ENCODE measurements at regions not wholly inside any gene's neighbourhood (a gene's known extent, or its start where the extent isn't known, plus 50 kb on each side); places are given as distances from the start of the nearest gene placed in this dataset.

DNA sequence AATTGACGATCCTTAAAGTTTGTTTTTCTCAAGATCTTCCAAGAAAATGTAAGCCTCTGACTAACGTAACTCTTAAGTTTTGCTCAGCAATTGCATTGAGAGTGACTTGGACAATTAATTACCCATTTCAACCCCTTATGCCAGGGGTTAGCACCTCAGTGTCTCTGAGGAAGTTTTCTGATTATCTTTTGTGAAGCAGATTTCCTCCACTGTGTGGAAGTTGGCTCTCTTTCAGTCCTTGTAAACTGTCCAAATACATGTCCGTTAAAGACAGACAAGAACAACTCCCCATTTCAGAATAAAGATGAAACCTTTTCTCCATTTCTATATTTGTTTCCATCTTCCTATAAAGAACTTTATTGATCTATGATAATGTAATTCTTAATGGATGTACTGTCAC is 296.4 kb upstream of the FMN2 start:
- TF ChIP-seq, protein P1, sequence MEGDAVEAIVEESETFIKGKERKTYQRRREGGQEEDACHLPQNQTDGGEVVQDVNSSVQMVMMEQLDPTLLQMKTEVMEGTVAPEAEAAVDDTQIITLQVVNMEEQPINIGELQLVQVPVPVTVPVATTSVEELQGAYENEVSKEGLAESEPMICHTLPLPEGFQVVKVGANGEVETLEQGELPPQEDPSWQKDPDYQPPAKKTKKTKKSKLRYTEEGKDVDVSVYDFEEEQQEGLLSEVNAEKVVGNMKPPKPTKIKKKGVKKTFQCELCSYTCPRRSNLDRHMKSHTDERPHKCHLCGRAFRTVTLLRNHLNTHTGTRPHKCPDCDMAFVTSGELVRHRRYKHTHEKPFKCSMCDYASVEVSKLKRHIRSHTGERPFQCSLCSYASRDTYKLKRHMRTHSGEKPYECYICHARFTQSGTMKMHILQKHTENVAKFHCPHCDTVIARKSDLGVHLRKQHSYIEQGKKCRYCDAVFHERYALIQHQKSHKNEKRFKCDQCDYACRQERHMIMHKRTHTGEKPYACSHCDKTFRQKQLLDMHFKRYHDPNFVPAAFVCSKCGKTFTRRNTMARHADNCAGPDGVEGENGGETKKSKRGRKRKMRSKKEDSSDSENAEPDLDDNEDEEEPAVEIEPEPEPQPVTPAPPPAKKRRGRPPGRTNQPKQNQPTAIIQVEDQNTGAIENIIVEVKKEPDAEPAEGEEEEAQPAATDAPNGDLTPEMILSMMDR (conservative IDR thresholded peaks at IDR 0.05), result no peak
- H3K27ac ChIP-seq, result no peak overlapping the region

- TF ChIP-seq, protein P1 (conservative IDR thresholded peaks at IDR 0.05), result no peak
- no peak overlapping the region for H3K27ac ChIP-seq
Measured at GRCh38 chr1:239799617-239800016, 292.1 kb upstream of the FMN2 start.

DNA sequence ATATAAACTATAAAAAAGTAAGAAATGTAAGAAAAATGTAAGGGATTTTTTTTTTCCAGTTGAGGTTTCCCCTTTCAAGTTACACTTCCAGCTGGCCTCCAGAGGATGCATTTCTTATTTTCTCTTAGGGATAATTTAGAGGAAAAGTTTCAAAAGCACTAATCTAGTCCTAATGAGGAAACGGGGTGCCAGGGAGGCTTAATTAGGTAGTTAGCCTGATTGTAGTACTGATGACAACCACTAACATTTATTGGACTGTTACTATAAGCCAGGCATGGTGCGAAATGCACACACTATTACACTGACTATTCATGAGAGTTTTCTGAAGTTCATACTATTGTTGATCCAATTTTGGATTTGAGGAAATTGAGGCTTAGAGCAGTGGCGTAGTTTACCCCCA is 290.8 kb upstream of the FMN2 start:
- TF ChIP-seq, protein P1 (conservative IDR thresholded peaks at IDR 0.05), result no peak
- no peak overlapping the region for H3K27ac ChIP-seq

- TF ChIP-seq, protein P1 (conservative IDR thresholded peaks at IDR 0.05), result peak; percentile 32
- no peak overlapping the region for H3K27ac ChIP-seq
Measured at GRCh38 chr1:239802275-239802674, 289.4 kb upstream of the FMN2 start.

DNA sequence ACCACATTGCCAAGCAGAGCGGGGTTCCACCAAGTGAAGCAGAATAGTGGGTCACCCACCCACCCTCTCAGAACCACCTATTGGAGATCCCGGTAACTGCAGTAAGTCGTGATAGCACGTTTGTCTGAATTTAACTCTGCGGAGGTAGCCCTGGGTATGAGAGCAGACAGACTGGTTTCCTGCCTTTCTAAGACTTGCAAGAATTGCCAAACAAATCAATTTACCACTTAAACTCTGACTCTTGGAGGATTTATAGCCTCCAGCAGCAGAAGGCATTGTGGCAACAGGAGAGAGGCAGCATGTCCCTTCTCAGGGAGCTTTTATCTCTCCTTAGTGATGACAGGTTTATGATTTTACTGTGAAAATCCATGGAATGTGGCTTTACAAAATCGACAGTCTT is 287.9 kb upstream of the FMN2 start:
- no peak overlapping the region for H3K27ac ChIP-seq
- TF ChIP-seq, protein P1 (conservative IDR thresholded peaks at IDR 0.05), result no peak

DNA sequence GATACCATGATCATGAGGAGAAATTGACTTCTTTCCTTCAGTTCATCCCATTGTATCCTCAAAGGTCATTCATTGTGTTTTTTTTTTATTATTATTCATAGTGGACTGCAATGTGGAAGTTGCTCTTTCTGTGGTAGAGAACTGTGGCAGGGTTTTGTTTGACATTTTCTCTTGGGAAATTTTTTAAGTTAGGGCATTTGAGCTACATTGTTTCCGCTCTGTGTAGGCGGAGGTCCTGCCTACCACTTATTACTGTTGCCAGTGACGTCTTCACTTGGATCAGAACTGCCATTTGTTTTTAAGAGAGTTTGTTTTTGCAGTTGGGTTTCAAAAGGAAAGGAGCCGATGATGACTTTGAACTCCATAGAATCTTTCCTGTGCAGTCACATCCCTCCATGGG is 287.4 kb upstream of the FMN2 start:
- TF ChIP-seq, protein P1 (conservative IDR thresholded peaks at IDR 0.05), result no peak
- H3K27ac ChIP-seq, result no peak overlapping the region

DNA sequence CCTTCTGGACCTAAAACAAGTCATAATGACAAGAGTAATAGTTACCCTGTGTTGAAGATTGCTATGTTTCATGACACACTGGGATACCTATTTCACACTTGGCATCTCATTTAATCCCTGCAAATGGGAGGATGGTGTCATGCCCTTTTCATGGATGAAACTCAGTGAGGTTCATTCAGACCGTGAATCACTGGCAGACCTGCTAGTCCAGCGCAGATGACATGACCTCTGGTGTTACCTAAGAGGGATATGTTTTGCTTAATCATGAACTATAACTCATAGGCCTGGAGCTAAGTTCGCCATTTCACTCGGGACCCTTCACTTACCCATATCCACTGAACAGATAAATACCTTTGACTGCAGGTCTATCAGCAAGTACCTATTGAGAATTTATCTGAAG is 286.6 kb upstream of the FMN2 start:
- no peak overlapping the region; the same call in 1 of the 2 replicates for H3K27ac ChIP-seq

More for the DNA sequence above, 286.6 kb upstream of the FMN2 start:
- TF ChIP-seq, protein P1 (conservative IDR thresholded peaks at IDR 0.05), result no peak
